Stimulated activated CD4-positive, alpha-beta T cell treated with anti-CD3 and anti-CD28 coated beads, Interleukin-1b, Interleukin-23, amount 100 ng/mL, for 4 hours (primary cell): ENCODE measurements at regions not wholly inside any gene's neighbourhood (a gene's known extent, or its start where the extent isn't known, plus 50 kb on each side); places are given as distances from the start of the nearest gene placed in this dataset.

Experiments
- DNase-seq, 2 donors: peaks; one replicate each; pipeline ENCODE4 v3.0.0-alpha.2; 2020; ENCODE audit warnings: low read depth in 2 of 2

DNA sequence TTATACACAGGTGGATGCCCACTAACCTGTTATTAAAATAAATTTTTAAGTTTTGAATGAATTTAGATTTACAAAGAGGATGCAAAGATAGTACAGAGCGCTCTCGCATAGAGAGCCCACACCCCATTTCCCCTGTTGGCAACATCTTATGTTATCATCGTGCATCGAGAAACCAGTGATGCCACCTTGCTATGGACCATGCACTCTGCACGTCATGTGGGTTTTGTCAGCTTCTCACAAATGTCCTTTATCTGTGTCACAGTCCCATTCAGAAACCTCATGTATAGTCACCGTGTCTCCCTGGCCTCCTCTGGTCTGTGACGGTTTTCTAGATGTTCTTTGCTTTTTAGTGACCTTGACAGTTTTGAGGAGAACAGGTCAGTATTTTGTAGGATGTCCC, 60.0 kb downstream of the ING1 start:
- no peak for DNase-seq

DNA sequence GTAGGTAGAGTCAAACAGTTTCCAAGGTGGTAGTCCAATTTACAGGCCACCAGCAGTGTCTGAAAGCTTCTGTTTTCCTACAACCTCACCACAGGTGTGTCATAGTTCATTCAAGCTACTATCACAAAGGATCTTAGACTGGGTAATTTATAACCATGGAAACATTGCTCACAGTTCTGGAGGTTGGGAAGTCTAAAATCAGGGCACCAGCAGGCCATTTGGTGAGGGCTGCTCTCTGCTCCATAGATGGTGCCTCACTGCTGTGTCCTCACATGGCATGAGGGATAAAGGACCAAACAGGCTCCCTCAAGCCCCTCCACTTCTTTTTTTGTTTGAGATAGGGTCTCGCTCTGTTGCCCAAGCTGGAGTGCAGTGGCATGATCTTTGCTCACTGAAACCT, 60.6 kb downstream of the ING1 start:
- DNase-seq: no peak

DNA sequence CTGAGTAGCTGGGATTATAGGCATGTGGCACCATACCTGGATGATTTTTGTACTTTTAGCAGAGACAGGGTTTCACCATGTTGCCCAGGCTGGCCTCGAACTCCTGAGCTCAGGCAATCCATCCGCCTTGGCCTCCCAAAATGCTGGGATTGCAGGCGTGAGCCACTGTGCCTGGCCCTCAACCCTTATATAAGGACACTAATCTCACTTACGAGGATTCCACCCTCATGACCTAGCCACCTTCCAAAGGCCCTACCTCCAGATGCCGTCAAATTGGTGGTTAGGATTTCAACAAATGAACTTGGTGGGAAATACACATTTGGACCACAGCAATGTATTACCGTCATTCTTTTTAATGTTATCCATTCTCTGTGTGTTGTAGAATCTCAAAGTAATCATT, 61.0 kb downstream of the ING1 start:
- DNase-seq: no peak

DNA sequence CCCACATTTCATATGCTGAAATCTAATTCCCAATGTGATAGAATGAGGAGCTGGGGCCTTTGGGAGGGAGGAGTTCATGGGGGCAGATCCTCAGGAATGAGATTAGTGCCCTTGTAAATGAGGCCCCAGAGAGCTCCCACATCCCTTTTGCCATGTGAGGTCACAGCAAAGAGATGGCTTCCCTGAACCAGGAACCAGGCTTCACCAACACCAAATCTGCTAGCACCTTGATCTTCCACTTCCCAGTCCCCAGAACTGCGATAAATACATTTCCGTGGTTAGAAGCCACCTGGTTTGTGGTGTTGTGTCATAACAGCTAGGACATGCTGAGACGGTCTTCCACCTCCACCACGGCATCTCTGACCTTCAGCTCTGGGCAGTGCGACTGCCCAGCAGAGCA, 62.1 kb downstream of the ING1 start:
- DNase-seq: no peak

DNA sequence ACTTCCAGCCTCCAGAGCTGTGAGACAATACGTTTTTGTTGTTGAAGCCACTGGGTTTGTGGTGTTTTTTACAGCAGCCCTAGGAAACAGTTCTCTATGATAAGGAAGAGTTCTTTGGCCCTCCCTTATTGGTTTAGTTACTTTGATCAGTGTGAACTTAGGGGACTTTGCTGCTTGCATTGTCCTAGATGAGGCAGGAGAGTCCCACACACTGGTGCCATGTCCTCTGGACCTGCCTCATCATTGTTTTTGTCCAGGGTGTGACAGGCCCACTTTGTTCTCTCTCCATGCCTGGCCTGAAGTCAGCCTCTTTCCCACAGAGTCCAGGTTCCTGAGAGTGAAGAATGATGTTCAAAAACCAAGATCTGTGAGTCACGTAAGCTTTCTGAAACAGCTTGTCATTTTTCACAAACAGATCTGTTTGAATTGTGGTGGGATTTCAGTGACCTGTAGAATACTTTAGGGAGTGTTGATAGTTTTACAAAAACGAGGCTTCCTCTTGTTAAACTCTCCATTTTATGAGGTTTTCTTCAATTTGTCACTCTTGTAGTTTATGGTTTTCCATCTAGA, 63.8 kb downstream of the ING1 start:
- no peak for DNase-seq

DNA sequence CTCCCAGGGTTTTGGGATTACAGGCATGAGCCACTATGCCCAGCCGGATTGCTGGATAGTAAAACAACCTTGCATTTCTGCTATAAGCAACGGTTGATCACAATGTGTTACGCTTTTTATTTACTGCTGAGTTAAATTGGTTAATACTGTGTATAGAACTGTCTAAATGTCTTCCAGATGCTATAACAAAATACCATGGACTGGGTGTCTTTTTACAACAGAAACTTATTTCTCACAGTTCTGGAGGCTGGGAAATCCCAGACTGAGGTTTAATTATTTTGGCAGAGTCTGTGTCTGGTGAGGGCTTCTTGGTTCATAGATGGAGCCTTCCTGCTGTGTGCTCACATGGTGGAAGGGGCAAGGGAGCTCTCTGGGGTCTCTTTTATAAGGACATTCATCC, 65.5 kb downstream of the ING1 start:
- no peak for DNase-seq

DNA sequence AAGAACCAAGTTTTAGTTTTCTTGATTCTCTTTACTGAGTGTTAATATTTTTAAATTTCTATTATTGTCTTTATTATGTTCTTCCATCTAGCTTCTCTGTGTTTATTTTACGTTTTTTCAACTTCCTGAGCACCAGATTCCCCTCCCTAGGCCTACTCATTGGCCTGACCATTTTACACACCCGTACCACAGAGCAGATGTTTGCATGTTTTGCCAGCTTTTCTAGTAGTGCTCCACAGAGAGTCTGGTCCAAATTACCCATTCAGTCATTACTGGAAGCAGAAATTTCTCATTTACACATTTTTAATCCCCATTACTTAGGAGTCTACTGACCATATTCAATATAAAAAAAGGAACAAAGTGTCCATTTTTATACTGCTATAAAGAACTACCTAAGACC, 66.9 kb downstream of the ING1 start:
- no peak for DNase-seq

DNA sequence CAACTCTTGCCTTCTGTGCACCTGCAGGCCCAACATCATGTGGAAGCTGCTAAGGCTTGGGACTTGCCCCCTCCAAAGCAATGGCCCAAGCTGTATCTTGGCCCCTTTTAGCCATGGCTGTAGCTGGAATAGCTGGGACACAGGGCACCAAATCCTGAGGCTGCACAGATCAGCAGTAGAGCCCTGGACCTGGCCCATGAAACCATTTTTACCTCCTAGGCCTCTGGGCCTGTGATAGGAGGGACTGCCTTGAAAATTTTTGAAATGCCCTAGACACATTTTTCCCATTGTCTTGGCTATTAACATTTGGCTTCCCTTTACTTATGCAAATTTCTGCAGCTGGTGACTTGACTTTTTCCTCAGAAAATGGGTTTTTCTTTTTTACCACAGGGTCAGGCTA, 68.7 kb downstream of the ING1 start:
- no peak for DNase-seq

DNA sequence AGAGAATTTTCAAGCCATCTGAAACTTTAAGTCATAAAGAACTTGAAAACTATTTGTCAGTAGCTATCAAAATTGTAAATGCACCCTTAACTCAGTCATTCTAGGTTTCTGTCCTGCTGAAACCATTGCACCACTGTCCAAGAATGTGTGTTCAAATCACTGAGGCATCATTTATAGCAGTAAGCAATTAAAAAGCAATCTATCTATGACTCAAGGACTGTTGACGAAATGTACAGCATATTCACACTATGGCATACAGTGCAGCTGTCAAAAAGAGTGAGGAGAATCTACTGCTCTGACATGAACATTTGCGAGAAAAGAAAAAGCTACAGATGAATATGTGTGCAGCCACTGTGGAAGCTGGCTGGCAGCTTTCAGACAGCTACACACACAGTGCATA, 71.2 kb downstream of the ING1 start:
- DNase-seq: no peak

DNA sequence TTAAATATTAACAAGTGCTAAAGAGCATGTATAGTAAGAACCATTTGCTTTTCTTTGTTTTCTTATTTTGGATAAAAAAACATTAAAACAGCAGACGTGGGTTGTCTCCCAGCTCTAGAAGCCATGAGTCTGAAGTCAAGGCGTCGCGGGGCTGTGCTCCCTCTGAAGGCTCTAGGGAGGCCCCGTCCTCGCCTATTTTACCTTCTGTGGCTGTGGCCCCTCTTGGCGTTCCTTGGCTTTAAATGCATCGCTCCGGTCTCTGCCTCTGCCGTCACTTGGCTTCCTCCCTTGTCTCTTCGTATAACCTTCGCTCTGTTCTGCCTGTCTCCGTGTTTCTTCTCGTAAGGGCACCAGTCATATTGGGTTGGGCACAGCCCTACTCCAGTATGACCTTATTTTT, 75.3 kb downstream of the ING1 start:
- no peak for DNase-seq

DNA sequence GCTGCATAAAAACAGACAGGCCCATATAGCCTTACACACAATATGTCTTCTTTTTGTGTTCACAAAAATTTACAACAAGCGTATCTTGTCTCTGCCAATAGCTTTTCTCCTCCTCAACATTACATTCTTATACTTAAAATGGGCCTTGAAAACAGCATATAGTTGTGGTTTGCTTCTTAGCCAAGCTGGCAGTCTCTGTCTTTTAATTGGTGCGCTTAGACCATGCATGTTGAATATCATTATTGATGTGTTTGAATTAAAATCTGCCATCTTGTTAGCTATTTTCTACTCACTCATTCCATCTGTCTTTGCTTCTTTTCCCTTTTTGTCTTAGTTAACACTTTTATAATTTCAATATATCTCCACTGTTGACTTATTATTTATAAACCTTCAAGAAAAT, 76.4 kb downstream of the ING1 start:
- DNase-seq: no peak

DNA sequence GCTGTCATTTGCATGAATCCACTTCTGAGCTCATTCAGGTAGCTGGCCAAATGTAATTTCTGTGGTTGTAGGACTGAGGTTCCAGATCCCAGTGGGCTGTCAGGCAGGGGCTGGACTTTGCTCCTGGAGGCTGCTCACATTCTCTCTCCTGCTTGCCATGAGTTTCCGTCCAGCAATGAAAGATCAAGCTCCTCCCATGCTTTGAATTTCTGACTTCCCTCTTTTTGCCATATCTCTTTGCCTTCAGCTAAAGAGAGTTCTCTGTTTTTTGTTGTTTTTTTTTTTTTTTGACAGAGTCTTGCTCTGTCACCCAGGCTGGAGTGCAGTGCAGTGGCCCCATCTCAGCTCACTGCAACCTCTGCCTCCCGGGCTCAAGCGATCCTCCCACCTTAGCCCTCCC, 76.9 kb downstream of the ING1 start:
- no peak for DNase-seq

DNA sequence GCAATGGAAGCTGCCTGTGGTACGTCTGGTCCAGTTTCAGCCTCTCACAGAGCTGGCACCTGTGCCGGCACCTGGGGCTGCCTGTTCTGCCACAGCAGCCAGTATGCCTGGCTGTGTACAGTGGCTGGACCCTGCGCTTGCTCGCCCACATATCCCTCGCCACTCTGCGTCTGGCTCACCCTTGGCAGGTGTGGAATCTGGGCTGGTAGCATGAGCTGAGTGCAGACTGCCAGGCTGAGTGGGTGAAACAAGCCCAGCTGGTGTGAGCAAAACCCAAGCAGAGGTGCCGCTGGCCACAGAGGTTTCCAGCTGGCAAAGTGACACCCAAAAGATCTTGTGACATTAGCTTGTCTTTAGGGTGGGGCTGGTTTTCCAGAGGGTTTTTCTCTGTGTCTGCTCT, 80.7 kb downstream of the ING1 start:
- no peak for DNase-seq

DNA sequence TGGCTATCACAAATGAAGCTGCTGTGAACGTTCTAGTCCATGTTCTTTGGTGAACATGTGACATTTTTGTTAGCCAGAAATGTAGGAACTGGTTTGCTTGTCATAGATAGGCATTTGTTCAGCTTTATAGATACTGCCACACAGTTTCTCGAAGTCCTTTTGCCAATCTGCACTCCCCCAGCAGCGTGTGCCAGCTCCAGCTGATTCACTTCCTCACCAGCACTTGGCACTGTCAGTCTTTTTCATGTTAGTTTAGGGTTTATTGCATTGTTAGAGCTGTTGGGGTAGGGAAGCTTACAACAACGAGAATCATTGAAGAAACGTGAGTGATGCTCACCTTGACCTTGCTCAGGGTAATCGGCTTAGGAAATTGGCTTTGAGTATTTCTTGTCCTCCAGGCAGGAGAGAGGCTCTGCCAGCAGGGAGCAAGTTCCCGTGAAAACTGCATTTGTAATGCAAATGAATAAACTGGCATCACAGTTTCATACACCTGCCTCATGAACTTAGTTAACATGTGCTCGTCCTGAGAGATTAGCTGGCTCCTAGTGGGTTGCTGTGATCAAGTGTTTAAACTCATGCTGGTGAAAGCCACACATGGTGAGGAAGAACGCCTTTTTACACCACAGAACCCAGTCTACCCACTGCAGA, 83.9 kb downstream of the ING1 start:
- no peak for DNase-seq

DNA sequence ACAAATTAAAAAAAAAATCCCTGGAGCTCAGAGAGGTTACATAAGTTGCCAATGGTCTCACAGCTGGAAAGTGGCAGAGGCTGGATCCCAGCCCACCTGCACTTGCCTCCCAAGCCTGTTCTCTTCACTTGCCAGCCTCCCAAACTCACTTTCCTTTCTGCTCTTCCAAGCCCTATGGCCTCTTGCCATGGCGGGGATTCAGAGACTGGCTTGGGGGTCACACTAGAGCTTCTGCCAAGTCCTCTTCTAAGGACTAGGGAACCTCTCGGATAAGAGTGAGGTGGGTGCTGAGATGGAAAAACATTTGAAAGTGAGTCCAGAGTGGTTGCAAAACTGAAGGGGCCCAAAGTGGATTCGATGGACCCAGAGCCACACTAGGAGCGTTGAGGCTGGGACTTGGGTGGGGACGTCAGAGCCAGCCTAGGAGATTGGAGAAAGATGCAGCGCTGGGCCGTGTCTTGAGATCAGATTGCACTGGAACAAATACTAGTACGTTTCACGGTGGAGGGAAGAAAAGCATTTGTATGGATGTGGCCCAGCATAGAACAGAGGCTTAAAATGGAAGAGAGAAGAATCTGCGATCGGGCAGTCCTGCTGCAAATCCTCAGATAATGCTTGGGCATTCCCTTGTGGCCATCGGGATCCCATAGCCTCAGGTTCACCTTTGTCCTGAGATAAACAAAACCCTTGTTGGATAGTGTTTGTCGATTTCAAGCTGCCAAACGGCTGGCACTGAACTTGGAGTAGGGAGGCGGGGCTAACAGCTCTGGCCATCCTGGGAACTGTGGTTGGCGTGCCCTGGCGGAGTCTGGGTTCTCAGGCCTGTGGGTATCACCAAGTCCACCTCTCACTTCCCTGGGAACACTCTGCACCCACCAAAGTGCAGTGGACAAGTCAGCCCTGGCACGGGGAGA, 84.8 kb downstream of the ING1 start:
- no peak for DNase-seq

DNA sequence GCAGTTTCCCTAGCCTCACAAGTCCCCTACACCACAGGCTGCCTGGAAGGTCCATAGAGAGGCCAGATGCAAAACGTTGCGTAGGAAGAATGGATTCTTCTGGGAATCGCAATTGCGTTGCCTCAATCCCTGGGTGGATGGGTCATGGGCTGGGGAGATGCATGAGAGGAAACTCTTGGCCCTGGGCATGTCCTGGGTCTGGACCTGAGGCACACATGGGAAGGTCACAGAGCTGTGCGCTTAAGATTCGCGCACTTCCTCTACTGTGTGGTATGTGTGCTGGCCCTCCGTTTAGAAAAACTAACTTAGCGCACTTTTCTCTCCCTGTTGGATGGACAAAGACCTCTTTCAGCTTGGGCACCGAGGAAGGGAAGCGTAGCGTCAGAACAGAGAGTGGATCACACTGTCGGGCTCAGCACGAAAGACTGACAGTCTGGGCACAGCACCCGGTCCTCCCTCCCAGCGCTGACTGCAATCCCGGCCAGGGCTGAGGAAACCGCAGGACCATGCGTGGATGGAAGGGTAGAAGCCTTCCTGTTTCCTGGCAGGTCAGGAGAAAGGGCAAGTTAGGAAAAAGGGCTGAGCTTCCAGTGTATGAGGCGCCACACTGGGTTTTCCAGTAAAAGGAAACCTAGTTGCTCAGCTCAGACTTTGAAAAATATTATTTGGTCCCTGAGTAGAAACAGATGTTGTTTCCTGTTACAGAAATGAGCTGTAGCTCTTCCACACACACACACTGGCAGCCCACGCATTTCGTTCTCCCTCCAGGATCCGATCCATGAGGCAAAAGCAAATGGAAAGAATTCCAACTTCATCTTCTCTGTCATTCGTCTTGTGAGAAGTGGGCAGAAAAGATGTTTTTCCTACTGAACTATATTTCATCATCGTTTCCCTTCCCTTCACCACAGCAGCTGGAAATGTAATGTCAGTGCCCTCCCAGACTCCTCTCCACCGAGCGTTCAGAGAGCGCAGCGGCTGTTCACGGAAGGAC, 86.0 kb downstream of the ING1 start:
- DNase-seq: no peak

DNA sequence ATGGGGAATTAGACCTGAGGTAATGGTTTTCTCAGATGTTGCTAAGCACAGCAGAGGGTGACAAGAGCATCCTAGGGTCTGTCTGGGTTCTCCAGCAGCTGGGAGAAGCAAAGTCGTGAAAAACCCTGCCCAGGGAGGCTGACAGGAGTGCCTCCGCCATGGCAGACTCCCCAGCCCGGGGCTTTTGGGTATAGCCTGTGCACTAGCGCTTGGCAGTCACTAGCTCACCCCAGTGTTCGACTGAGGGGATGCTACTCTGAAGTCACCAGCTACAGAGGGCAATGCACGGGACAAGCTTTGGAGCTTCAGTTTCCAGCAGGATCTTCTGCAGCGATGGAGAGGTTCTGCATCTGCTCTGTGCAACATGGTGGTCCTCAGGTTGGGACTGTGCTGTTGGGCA, 87.5 kb downstream of the ING1 start:
- DNase-seq: no peak

DNA sequence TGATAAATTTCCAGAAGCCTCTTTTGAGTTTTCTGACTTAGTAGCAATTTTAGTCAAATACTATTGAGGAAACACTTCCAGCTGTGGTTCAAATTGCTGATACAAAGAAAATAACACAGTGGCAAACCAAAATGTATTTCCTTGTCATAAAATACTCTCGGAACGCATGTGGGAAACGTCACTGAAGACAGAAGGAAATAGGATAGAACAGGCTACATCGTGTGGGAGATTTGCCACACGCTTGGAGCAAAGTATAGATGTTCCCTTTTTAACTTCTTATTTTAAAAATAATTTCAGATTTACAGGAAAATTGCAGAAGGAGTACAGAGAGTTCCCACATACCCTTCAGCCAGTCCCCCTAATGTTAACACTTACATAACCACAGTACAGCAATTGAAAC, 88.8 kb downstream of the ING1 start:
- DNase-seq: no peak

DNA sequence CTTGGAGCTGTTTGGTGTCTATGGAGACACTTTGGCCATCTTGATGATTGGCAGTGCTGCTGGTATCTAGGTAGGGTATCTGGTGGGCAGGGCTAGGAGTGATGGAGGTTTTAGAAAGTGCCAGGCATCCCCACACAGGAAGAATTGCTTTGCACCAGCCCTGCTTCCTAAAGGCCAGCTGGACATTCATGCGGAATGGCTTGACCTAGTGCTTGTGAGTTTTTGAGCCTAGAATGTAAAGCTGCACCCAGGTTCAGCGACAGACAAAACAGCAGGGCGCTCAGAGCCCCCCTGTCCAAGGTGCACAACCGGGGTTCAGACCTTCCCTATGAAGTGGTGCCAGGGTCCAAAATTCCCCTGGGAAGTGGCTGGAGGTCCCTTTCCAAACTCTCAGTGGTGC, 93.1 kb downstream of the ING1 start:
- no peak for DNase-seq

DNA sequence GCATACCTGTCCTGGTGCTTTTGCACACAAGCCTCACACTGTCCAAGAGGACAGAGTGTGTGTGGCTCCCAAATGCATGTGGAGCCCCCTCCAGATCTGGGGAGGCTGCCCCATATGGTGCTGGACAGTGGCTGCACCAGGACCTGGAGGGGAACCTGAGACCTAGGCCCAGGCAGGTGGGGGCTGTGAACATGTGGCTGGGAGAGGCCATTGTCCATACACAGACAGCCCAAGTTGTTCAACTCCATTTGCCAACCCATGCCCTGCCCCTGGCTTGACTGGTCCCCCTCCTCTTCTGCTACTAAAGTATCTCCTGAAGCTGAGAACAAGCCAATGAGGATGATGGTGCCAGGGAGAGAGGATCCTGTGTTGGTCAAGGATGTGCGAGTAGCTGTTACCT, 94.0 kb downstream of the ING1 start:
- DNase-seq: no peak

DNA sequence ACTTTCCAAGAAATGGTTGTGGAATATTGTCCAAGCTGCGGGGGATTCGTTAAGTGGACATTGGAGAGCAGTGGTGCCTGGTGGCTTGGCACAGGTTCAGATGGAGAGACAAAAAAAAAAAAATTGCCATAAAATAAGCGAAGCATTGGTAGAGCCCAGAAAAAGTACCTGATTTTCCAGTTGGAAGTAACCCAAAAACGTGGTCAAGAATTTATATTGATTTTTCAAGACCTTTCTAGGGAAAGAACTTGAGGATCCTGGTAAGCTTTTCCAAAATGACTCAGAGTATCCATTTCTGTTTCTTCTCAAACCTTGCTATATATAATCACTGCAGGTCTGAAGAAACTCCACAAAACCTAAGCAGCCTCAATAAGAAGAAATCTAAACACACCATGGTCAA, 94.6 kb downstream of the ING1 start:
- no peak for DNase-seq

DNA sequence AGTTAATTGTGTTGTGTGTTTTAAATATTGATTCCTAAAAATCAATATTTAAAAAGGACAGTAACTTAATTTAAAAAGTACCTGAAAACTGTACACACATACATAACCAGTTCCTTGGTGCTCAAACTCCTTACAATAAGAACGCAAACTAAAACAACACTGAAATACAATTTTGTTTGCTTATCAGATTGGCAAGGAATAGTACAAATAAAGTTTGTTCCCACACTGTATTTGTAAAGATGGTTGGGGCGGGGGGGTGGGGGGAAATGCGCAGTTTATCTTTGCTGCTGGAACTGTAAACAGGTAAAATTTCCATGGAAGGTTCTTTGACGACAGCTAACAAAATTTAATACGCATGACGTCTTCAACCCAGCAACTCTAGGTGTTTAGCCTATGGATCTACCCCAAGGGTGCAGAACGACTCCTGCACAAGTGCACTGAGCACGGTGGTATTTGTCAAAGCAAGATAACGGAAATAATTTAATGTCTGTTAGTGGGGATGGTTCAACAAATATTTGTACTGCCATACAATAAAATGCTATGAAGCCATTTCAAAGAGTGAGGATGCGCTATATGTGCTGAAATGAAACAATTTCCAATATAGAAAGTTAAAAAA, 96.5 kb downstream of the ING1 start:
- no peak for DNase-seq
